PC-9 (cell line): ENCODE measurements at regions not wholly inside any gene's neighbourhood (a gene's known extent, or its start where the extent isn't known, plus 50 kb on each side); places are given as distances from the start of the nearest gene placed in this dataset.
"Not testable (repeated sequence)": the region's sequence is repeated elsewhere in the genome, so short reads cannot be mapped to it uniquely, and the experiment has no call there.

Experiments used
- BruUV-seq: library from RNA; stranded (reverse); fragments of 400-500 nt; replicated peaks from 2 replicates; lab custom pipeline; 2021; lab: Mats Ljungman, UMichigan
- CTCF ChIA-PET: fragments of 300-600 bp; sonication (Branson Sonifier 250); formaldehyde crosslinking; loops from one replicate; lab custom pipeline; 2022; ENCODE audit warnings: antibody characterized with exemption; lab: Charles Lee
- POLR2A ChIA-PET: fragments of 300-600 bp; sonication (Branson Sonifier 250); formaldehyde crosslinking; loops from one replicate; lab custom pipeline; 2022; ENCODE audit warnings: antibody characterized with exemption; ENCODE audit not compliant: unreplicated experiment; lab: Charles Lee
- DNase-seq, 2 experiments: peaks; one replicate each; pipeline versions ENCODE4 v3.0.0 to v3.0.0-alpha.2; 2015 to 2022; ENCODE audit warnings: mixed read lengths in 1 of 2
- H2AFZ ChIP-seq: fragments of 200-600 bp; sonication (generic); 2 replicates; pipeline ENCODE4 v1.8.1; 2017; ENCODE audit warnings: antibody characterized with exemption
- H3F3A ChIP-seq: fragments of 200-600 bp; sonication (generic); 2 replicates; pipeline ENCODE4 v1.8.1; 2017; ENCODE audit warnings: antibody characterized with exemption, mild to moderate bottlenecking, low read depth; ENCODE audit not compliant: insufficient read depth
- H3K27ac ChIP-seq: fragments of 200-600 bp; sonication (generic); 2 replicates; pipeline ENCODE4 v1.6.1; 2016; ENCODE audit warnings: mixed run types
- H3K27me3 ChIP-seq: fragments of 200-600 bp; sonication (generic); 2 replicates; pipeline ENCODE4 v1.6.1; 2016; ENCODE audit warnings: low read depth, mixed run types; ENCODE audit not compliant: insufficient read depth
- H3K36me3 ChIP-seq: fragments of 200-600 bp; sonication (generic); 2 replicates; pipeline ENCODE4 v1.6.1; 2016; ENCODE audit warnings: low read depth, mixed run types
- H3K4me1 ChIP-seq: fragments of 200-600 bp; sonication (generic); replicated peaks from 2 replicates; pipeline ENCODE4 v1.6.1; 2016; ENCODE audit warnings: mixed run types; ENCODE audit not compliant: insufficient read depth
- H3K4me2 ChIP-seq: fragments of 200-600 bp; sonication (generic); 2 replicates; pipeline ENCODE4 v1.6.1; 2017; ENCODE audit warnings: mixed run types
- H3K4me3 ChIP-seq: fragments of 200-600 bp; sonication (generic); 2 replicates; pipeline ENCODE4 v1.6.1; 2016; ENCODE audit warnings: mixed run types
- H3K79me2 ChIP-seq: fragments of 200-600 bp; sonication (generic); 2 replicates; pipeline ENCODE4 v1.6.1; 2017; ENCODE audit warnings: low read depth, mixed run types
- H3K9me2 ChIP-seq: fragments of 200-600 bp; sonication (generic); 2 replicates; pipeline ENCODE4 v1.8.1; 2017; ENCODE audit warnings: mild to moderate bottlenecking; ENCODE audit not compliant: insufficient read depth
- H3K9me3 ChIP-seq: fragments of 200-600 bp; sonication (generic); 2 replicates; pipeline ENCODE4 v1.8.1; 2016; ENCODE audit warnings: low read depth; ENCODE audit not compliant: insufficient read depth
- H4K20me1 ChIP-seq: fragments of 200-600 bp; sonication (generic); 2 replicates; pipeline ENCODE4 v1.8.1; 2017; ENCODE audit not compliant: insufficient read depth
- CTCF ChIP-seq: fragments of 200-600 bp; sonication (generic); conservative IDR thresholded peaks from 2 replicates; pipeline ENCODE4 v1.6.1; 2017; ENCODE audit warnings: mixed run types, antibody characterized with exemption, mild to moderate bottlenecking, moderate library complexity
- EZH2 ChIP-seq: fragments of 200-600 bp; sonication (generic); IDR thresholded peaks from 2 replicates; pipeline ENCODE4 v1.8.0; 2017; ENCODE audit warnings: antibody characterized with exemption, low read depth
- intact Hi-C: fragments of 100-400 bp; cut with micrococcal nuclease; formaldehyde crosslinking; loops from one replicate; pipeline ENCODE4 v1.10.0; 2022; ENCODE audit not compliant: unreplicated experiment

DNA sequence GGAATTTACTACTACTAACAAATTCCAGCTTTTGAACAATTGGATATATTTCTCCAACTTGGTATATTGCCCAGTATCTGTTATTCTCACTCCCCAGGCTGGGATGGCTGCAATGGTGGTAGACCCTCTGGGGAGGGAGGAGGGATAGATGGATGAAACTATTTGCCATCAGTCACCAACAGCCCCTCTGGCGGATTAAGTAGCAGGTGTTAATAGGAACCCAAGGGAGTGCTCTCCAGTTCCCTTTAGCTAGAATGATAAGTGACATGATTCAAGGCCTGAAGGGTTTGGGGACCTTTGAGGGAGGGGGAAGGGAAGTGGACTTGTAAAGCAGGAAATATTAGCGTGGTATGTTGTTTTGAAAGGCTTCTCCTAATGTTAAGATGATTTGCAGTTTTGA is 824.0 kb upstream of the ARRDC3 start:
- no peaks in the 10 kb centered on the region for H3K9me2 ChIP-seq
- POLR2A ChIA-PET: no interaction called here
- intact Hi-C loops: no loop called here
- H3K9me3 ChIP-seq: no peaks in the 10 kb centered on the region
- no peaks in the 10 kb centered on the region for H3K27me3 ChIP-seq
- BruUV-seq: no TSS peak
- no peaks in the 10 kb centered on the region for H4K20me1 ChIP-seq
- CTCF ChIA-PET: no interaction called here
- DNase-seq: no peak
- H3K36me3 ChIP-seq: no peaks in the 10 kb centered on the region
- H3K4me2 ChIP-seq: no peak overlapping the region
- no peak overlapping the region for H3K4me3 ChIP-seq
- no peaks in the 10 kb centered on the region for H3K79me2 ChIP-seq
- H3F3A ChIP-seq: no peaks in the 10 kb centered on the region
- TF ChIP-seq CTCF (no peak), EZH2 (no peak)
- H2AFZ ChIP-seq: no peak overlapping the region
- H3K27ac ChIP-seq: no peak overlapping the region
- H3K4me1 ChIP-seq: no peaks in the 10 kb centered on the region

DNA sequence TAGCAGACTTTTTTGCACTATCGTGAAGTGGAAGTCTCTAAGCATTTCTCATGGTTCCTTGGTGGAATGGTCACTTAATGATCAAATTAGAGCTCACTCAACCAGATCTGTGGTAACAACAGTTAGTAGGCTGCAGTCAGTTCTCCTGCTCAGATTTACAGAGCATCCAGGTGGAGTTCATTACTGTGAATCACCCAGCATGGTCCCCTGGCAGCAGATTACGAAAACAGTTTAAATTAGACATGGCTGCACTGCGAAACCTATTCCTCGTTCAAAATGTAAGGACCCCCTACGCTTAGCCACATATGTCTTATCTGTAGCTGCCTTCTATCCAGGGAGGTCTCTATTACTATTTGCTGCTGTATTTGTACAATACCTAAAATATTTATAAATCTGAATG is 823.6 kb upstream of the ARRDC3 start:
- CTCF ChIA-PET: no interaction called here

DNA sequence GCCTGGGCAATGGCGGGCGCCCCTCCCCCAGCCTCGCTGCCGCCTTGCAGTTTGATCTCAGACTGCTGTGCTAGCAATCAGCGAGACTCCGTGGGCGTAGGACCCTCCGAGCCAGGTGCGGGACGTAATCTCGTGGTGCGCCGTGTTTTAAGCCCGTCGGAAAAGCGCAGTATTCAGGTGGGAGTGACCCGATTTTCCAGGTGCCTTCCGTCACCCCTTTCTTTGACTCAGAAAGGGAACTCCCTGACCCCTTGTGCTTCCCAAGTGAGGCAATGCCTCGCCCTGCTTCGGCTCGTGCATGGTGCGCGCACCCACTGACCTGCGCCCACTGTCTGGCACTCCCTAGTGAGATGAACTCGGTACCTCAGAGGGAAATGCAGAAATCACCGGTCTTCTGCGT is 815.9 kb upstream of the ARRDC3 start:
- H3K9me3 ChIP-seq, H3K9me2 ChIP-seq, H4K20me1 ChIP-seq, H3K27me3 ChIP-seq, H3K4me1 ChIP-seq, H3F3A ChIP-seq, H2AFZ ChIP-seq, CTCF ChIA-PET, H3K27ac ChIP-seq, DNase-seq, intact Hi-C loops, H3K4me3 ChIP-seq, BruUV-seq, H3K4me2 ChIP-seq, H3K36me3 ChIP-seq, POLR2A ChIA-PET, H3K79me2 ChIP-seq: not testable (repeated sequence)

More for the DNA sequence above, 823.6 kb upstream of the ARRDC3 start:
- H3K27me3 ChIP-seq: no peaks in the 10 kb centered on the region
- H3K9me2 ChIP-seq: no peaks in the 10 kb centered on the region
- no peak overlapping the region for H3K4me2 ChIP-seq
- H3K4me3 ChIP-seq: no peak overlapping the region
- H3K9me3 ChIP-seq: no peaks in the 10 kb centered on the region
- TF ChIP-seq CTCF (no peak), EZH2 (no peak)
- intact Hi-C loops: no loop called here
- H4K20me1 ChIP-seq: no peaks in the 10 kb centered on the region
- H3K27ac ChIP-seq: no peak overlapping the region
- BruUV-seq: no TSS peak
- no peaks in the 10 kb centered on the region for H3F3A ChIP-seq
- no peaks in the 10 kb centered on the region for H3K4me1 ChIP-seq
- H2AFZ ChIP-seq: no peak overlapping the region
- no peaks in the 10 kb centered on the region for H3K79me2 ChIP-seq
- no peaks in the 10 kb centered on the region for H3K36me3 ChIP-seq
- POLR2A ChIA-PET: no interaction called here
- no peak for DNase-seq

- no TSS peak for BruUV-seq
- H3K9me3 ChIP-seq: no peaks in the 10 kb centered on the region
- TF ChIP-seq EZH2 (no peak), CTCF (no peak)
- POLR2A ChIA-PET: no interaction called here
- no peak for DNase-seq
- no peak overlapping the region for H2AFZ ChIP-seq
- no peak overlapping the region for H3K4me3 ChIP-seq
- no peaks in the 10 kb centered on the region for H3K36me3 ChIP-seq
- no peaks in the 10 kb centered on the region for H4K20me1 ChIP-seq
- no peaks in the 10 kb centered on the region for H3K27me3 ChIP-seq
- no peaks in the 10 kb centered on the region for H3K9me2 ChIP-seq
- no peaks in the 10 kb centered on the region for H3K4me1 ChIP-seq
- CTCF ChIA-PET: no interaction called here
- intact Hi-C loops: no loop called here
- no peak overlapping the region for H3K4me2 ChIP-seq
- no peak overlapping the region for H3K27ac ChIP-seq
- no peaks in the 10 kb centered on the region for H3K79me2 ChIP-seq
- no peaks in the 10 kb centered on the region for H3F3A ChIP-seq
Observed at GRCh38 chr5:92181656-92182055, 798.5 kb upstream of the ARRDC3 start.
